ENCODE measurements at regions not wholly inside any gene's neighbourhood (a gene's known extent, or its start where the extent isn't known, plus 50 kb on each side); places are given as distances from the start of the nearest gene placed in this dataset.

- Mint-ChIP-seq H3K36me3 (ENCODE audit: low read depth) (peaks cover 4% of the 10 kb centered on the region), H3K9me3 (peaks cover 16% of the 10 kb centered on the region), H3K27ac (no peak overlapping the region), H3K27me3 (ENCODE audit: insufficient read depth) (no peaks in the 10 kb centered on the region), H3K4me1 (peaks cover 6% of the 10 kb centered on the region), H3K4me3 (no peak overlapping the region)
- DNase-seq: no peak
- no peak overlapping the region for H3K9ac ChIP-seq (ENCODE audit: extremely low read depth, low read length, poor library complexity, severe bottlenecking)
- H3K9me3 ChIP-seq (ENCODE audit: control insufficient read depth, low read length): peaks cover 9% of the 10 kb centered on the region
- H3K27me3 ChIP-seq (ENCODE audit: control insufficient read depth, insufficient read depth, low read length, poor library complexity, severe bottlenecking): no peaks in the 10 kb centered on the region
- no peak overlapping the region for H3K27ac ChIP-seq (ENCODE audit: low read depth, low read length)
- no peaks in the 10 kb centered on the region for H3K4me1 ChIP-seq (ENCODE audit: control insufficient read depth, insufficient read depth, low read length)
- H3K4me3 ChIP-seq (ENCODE audit: low read length): no peak overlapping the region
- no peaks in the 10 kb centered on the region for H3K36me3 ChIP-seq (ENCODE audit: control insufficient read depth, insufficient read depth, low read length)
- no peak for TF ChIP-seq CTCF (conservative IDR thresholded peaks at IDR 0.05)
- WGBS, 2 experiments (ENCODE audit: insufficient coverage in 1 of 2, insufficient read length in 1 of 2): 100% methylated on average over 1 of the region's 1 CpG
Observed at GRCh38 chr4:81799371-81799770, 327.7 kb upstream of the RASGEF1B start.

GRCh38 chr4:81796790-81797528 lies 325.3 kb upstream of the RASGEF1B start:
- Mint-ChIP-seq H3K36me3 (ENCODE audit: low read depth) (peaks cover 4% of the 10 kb centered on the region), H3K27me3 (ENCODE audit: insufficient read depth) (no peaks in the 10 kb centered on the region), H3K4me3 (no peak overlapping the region), H3K9me3 (peaks cover 16% of the 10 kb centered on the region), H3K4me1 (peaks cover 4% of the 10 kb centered on the region), H3K27ac (no peak overlapping the region)
- no peaks in the 10 kb centered on the region for H3K4me1 ChIP-seq (ENCODE audit: control insufficient read depth, insufficient read depth, low read length)
- DNase-seq: no peak
- H3K27me3 ChIP-seq (ENCODE audit: control insufficient read depth, insufficient read depth, low read length, poor library complexity, severe bottlenecking): no peaks in the 10 kb centered on the region
- H3K36me3 ChIP-seq (ENCODE audit: control insufficient read depth, insufficient read depth, low read length): no peaks in the 10 kb centered on the region
- no peak overlapping the region for H3K9ac ChIP-seq (ENCODE audit: extremely low read depth, low read length, poor library complexity, severe bottlenecking)
- no peak for TF ChIP-seq CTCF (conservative IDR thresholded peaks at IDR 0.05)
- no peak overlapping the region for H3K27ac ChIP-seq (ENCODE audit: low read depth, low read length)
- H3K9me3 ChIP-seq (ENCODE audit: control insufficient read depth, low read length): peaks cover 9% of the 10 kb centered on the region
- 88 to 96% methylated on average over 1 of the region's 1 CpG for WGBS, 2 experiments (ENCODE audit: insufficient coverage in 1 of 2, insufficient read length in 1 of 2)
- H3K4me3 ChIP-seq (ENCODE audit: low read length): no peak overlapping the region

- no peak overlapping the region for H3K4me3 Mint-ChIP-seq
- H3K27me3 Mint-ChIP-seq (ENCODE audit: insufficient read depth): no peaks in the 10 kb centered on the region
Observed at GRCh38 chr4:81792521-81792920, 320.8 kb upstream of the RASGEF1B start.

More at GRCh38 chr4:81792521-81792920, 320.8 kb upstream of the RASGEF1B start:
- H3K4me1 Mint-ChIP-seq: no peaks in the 10 kb centered on the region
- Histone ChIP-seq H3K4me3 (ENCODE audit: low read length) (no peak overlapping the region), H3K4me1 (ENCODE audit: control insufficient read depth, insufficient read depth, low read length) (no peaks in the 10 kb centered on the region), H3K36me3 (ENCODE audit: control insufficient read depth, insufficient read depth, low read length) (no peaks in the 10 kb centered on the region), H3K9ac (ENCODE audit: extremely low read depth, low read length, poor library complexity, severe bottlenecking) (no peak overlapping the region), H3K27me3 (ENCODE audit: control insufficient read depth, insufficient read depth, low read length, poor library complexity, severe bottlenecking) (no peaks in the 10 kb centered on the region), H3K9me3 (ENCODE audit: control insufficient read depth, low read length) (no peaks in the 10 kb centered on the region), H3K27ac (ENCODE audit: low read depth, low read length) (no peak overlapping the region)
- no peak overlapping the region for H3K27ac Mint-ChIP-seq
- DNase-seq: no peak
- TF ChIP-seq CTCF (conservative IDR thresholded peaks at IDR 0.05): no peak
- no peaks in the 10 kb centered on the region for H3K9me3 Mint-ChIP-seq
- H3K36me3 Mint-ChIP-seq (ENCODE audit: low read depth): no peaks in the 10 kb centered on the region
